Stimulated activated CD4-positive, alpha-beta T cell treated with anti-CD3 and anti-CD28 coated beads, Interleukin-1b, Interleukin-23, amount 100 ng/mL, for 1 hour (primary cell): ENCODE measurements at regions not wholly inside any gene's neighbourhood (a gene's known extent, or its start where the extent isn't known, plus 50 kb on each side); places are given as distances from the start of the nearest gene placed in this dataset.

Experiments
- DNase-seq, 2 donors: peaks; one replicate each; pipeline ENCODE4 v3.0.0-alpha.2; 2020; ENCODE audit warnings: low read depth in 2 of 2

DNA sequence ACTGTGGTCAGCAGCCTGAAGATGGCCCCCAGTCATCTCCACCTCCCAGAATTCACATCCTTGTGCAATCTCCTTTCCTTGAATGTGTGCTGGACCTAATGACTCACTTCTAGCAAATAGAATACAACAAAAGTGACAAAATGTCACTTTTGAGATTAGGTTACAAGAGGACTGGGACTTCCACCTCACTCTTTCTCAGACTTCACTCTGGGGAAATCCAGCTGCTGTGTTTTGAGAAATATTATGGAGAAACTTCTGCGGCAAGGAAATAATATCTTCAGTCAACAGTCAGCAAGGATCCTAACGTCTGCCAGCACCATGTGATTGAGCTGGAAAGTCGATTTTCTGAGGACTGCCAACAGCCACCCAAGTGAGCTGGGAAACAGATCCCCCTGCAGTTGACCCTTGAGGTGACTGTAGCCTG is 70.5 kb upstream of the GADD45A start:
- DNase-seq = no peak

DNA sequence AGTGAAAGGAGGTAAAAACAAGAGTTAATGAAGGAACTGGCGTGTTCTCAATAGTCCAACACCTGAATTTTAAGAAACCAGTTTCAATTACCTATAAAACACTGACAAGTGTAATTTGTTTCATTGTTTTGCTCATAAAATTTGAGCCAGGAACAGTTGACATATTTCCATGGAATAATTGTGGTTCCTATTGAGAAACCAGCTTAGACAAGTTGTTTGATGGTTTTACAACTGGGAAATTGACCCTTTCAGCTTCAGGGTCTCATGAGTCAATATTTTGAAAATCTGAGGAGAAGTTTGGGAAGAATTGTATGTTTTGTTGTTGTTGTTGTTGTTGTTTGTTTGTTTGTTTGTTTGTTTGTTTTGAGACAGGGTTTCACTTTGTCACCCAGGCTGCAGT is 69.1 kb upstream of the GADD45A start:
- no peak for DNase-seq

DNA sequence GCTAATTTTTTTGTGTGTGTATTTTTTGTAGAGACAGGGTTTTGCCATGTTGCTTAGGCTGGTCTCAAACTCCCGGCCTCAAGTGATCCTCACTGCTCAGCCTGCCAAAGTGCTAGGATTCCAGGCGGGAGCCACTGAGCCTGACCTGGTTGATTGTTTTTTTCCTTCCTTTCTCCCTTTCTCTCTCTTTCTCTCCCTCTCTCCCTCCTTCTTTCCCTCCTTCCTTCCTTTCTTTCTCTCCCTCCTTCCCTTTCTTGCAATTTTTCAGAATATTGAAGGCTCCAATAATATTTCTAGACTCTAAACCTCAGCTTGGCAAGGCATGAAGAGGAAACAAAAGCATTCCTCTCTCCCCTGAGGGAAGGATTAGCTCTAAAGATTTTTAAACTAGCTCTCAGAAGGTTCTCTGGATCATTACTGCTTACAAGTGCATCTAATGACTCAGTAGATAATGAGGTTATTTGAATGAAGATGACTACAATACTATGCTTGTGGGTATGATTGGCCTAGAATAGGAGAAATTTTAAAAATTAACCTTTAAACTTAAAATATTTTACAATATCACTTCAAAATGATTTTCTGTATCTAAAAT is 68.5 kb upstream of the GADD45A start:
- DNase-seq = no peak

DNA sequence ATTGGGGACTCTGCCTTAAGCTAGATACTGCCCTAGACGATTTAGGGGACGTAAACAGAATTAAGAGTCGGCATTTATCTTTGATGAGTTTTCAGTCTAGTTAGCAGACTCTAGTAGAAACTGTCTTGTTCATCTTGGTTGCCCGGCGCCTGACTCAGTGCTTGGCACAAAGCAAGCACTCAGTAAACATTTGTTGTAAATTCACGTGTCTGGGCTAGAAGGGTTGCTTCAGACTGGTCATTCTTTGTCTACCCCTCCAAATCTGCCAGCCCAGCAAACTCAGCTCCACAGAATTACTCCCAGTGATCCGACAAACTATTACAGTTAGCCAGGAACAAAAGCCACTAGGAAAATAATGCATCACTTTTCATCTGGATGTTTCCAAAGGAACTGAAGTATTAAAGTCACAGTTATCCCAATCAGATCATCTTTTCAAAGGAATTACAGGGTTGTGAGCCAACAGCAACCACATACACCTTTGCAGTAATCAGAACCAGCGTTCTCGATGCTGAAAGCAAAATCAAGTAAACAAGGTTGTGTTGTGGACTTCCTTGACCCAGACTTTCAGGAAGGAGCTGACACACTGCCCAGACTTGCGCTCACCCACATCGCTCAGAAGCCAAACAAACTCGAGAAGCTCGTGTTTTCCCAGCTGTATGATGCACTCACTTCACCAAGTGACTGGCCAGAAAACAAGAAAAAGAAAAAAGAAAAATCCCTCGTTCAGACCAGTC is 66.5 kb upstream of the GADD45A start:
- no peak for DNase-seq

DNA sequence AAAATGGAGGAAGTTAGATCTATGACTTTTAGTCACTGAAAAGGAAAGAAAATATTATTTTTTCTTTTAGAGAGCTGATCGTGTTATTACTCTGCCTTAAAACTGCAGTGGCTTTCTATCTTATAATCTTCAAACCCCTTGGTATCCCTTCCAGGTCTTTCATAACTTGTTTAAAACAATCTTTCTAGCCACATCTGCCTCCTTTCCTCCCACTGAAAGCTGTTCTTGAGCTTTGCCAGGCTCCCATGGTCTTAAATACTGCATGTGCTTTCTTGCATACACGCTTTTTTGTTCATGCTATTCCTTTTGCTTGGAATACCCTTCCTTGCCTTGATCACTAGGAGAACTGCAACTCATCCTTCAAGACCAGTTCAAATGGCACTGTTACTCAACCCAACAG is 65.9 kb upstream of the GADD45A start:
- no peak for DNase-seq

DNA sequence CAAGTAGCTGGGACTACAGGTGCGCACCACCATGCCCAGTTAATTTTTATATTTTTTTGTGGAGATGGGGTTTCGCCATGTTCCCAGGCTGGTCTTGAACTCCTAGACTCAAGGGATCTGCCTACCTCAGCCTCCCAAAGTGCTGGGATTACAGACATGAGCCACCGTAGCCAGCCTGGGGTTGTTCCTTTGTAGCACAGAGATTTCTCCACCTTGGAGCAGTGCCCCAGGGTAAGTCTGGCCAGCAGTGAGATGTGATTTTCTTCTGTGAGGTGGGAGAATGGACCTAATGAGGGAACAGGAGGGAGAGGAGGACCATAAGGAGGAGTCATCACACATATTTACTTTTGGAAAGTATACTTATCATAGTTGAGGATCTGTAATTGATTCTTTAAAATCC is 61.1 kb upstream of the GADD45A start:
- DNase-seq = no peak

DNA sequence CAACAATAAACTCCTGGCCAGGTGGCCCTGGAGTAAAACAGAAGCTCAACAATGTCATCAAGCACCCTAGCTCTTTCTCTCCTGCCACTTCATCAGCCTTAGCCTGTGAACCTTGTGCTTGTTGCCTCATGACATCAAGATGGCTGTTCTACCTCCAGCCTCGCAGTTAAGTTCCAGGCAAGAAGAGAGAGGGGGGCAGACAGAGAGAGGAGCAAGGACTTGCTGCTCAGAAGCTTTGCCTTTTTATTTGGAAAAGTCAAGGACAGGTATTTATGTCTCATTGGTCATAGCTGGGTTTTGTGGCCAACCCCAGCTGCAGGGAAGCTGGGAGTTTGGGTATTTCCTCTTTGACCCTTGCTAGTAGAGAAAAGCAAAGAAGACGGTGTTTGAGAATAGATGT is 60.3 kb upstream of the GADD45A start:
- no peak for DNase-seq

DNA sequence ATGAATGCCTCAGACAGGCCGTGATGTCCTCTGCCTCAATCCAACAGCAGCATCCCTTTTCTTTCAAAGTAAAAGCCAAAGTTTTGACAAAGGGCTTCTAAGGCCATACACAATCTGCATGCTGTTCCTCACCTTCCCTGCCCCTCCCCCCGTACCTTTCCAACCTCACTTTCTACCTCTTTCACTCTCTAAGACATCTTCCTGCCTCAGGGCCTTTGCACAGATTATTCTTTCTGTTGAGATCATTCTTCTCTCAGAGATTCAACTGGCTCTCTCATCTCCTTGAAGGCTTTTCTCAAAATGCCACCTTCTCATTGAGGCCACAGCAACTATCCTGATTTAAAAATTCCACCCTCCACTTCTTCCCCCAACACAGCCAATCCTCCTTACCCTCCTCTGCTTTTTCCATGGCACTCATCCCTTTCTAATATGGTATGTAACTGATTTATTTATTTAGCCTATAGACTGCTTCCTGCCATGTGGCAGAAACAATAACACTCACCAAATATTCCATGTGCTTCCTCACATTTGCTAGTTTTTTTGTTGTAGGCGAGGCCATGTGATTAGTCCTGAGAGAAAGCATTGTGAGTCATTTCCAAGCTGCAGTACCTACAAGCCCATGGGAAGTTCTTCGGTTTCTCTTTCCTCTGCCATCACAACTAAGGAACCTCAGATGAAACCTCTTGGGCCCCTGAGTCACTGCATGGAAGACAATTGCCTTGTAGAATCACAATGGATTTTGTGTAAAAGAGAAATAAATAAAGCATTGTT is 58.7 kb upstream of the GADD45A start:
- no peak for DNase-seq

DNA sequence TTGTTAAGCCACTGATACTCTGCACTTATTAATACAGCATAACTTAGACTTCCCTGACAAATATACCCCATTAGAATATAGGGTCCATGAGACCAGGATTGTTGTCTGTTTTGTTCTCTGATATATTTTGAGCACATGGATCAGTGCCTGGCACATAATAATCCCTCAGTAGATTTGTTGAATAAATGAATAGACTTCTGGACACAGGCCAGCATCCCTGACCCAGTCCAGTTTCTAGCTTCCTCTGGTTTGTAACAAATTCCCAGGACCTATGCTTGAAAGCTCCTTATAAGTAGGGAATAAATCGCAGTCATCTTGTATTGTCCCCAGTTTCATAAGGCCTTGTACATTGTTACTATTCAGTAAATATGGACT is 58.2 kb upstream of the GADD45A start:
- DNase-seq = no peak

DNA sequence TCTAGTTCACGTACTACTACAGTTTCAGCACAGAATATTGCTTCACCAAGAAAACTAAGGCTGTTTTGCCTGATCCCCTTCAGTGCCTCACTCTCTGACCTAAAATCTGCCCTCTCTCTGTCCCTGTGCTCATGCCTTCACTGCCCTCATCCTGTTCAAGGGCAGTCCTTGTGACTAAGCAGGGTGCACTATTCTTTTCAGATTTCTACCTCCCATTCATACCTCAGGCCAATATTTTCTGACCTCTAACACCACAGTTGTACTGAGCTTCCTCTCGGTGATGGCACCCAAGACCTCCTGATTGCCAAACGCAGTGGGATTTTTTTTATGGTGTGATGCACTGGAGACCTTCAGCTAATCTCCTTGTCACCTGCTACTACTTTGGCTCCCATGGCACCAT is 57.7 kb upstream of the GADD45A start:
- no peak for DNase-seq

DNA sequence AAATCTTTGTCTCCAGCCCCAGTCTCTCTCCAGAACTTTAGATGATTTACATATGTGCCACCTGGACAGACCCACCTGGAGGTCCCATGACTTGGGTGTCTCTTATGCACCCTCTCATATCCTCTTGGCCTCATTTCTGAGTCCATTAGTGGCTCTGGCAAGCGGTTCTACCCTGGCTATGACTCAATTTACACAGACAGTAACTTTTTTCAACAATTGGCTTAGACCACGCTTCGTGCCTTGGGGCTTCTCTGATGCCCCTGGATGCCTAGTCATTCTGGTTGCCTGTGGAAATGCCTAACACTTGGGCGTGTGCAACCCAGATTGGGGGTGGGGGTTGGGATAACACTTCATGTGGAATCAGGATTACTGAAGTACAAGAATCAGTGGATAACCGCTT is 57.1 kb upstream of the GADD45A start:
- DNase-seq = no peak

DNA sequence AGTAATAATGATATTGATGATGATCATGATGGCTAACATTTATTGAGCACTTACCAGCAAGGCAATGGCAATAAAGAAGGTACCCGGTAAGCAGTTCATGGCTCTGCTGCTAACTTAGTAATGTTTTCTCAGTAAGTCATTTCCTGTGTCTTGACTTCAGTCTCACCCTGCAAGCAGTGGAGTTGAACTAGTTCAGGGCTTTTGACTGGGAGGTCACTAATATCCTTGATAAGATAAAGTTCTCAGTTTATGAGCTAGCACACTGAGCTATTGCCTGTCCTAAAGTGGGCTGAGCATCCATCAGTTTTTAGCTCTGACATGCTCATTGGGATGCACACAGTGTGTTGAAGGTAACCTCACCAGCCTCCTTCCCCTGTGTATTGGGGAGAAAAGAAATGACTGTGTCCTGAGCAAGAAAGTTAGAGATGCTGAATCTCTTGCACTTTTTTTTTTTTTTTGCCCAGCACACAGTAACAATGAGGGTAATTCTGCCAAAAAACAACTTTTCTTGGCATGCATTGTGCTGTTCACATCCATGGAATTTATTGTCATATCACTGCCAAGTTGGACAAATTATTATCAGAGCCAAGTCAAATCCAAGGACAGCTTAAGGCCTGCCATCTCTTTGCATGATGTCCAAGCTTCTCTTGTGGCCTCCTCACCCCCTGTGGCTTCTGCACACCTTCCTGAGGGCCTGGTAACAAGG is 55.5 kb upstream of the GADD45A start:
- DNase-seq = no peak

DNA sequence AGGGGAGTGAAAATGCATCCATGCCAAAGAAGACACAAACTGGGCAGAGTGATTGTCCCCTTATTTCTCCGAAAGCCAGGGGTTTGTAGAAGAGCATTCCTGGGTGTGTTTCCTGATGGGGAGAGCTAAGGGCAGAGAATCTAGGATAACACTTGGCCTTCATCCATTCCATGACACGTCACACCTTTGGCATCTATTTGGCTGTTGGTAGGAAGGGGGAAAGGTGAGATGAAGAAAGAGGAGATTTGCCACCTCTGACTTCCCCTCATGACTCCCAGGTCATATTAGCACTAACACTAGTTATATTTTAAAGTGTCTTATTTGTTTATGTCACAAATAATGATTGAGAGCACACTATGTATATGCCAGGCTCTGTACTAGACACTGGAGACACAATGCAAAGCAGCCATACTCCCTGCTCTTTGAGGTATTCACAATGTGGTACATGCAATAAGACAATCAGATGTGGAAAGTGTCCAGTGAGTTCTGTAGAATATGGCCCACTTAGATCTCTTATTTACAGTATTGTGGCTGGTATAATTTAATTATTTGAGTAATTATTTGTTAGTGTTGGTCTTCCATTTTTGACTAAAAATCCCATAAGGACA is 54.5 kb upstream of the GADD45A start:
- DNase-seq = no peak

DNA sequence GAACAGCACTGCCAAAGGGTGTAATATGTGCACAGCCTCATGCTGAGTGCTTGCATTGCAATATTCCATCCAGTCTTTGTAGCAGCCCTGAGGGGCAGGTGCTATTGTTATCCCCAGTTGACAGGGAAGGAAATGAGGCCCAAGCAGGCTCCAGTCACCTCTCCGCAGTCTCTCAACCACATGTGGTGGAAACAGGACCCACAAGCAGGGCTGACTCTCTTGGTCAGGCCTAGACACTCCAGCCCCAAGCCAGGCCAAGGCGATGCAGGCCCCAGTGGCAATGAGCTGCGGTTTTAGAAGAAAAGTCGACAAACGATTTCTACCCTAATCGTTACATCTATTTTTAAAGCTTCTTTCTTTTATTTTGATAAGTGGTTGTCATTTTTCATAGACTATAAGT is 52.6 kb upstream of the GADD45A start:
- no peak for DNase-seq

DNA sequence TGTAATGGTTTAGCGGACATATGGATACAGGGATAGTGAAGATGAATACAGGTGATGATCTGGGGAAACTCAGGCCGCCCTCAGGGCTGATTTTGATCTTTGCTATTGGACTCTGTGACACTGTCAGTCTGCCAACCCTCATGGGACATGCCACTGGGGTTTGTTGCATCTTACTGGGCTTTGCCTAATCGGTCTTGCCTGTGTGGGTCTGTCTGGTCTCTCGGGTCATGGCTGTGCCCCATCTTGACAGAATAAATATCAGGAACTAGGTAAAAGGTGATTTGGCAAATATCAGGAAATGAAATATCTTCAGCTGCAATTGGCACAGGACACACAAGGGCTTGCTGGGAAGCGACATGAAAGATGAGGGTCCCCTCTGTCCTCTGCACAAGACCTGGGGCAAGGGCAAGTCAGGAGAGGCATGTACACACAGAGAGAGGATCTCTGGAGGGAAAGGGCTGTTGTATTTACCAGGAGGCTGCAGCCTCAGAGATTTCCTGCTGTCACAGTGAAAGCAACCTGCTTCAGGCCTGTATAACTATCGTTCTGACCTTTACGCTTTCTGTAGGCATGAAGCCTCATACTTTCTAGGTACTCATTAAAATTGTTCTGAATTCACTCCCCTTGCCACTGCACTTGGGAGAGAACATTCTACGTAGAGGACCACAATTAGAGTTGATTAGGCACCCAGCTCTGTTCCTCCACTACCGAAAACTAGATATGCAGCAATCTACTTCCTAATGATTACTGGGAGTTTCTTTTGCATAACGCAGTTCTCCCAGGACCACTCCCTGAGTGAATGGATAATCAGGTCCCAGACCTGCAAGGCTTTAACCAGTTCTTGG is 52.0 kb upstream of the GADD45A start:
- no peak for DNase-seq

DNA sequence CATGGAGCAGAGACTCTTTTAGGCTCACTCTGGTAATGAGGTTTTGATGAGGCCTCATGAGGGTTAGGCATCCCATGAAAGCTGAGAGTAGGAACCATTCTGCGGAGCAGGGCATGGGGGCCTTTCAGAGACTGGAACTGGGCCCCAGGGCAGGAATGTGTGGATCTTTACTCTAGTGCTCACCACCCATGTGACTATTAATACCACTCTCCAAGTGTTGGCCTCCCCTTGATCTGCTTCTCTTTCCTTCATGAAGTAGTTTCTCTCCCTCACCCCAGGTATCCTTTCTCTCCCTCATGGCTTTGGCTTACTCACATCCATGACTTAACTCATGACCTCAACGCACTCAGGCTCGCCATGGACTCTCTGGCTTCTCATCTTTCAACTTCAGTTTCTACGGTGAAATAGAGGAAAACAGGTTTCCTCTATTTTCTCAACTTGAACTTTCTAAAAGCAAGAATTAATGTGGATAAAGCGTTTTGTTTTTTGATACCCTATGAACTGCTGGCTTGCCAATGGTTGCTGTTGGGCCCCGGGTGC is 50.5 kb upstream of the GADD45A start:
- DNase-seq = no peak

DNA sequence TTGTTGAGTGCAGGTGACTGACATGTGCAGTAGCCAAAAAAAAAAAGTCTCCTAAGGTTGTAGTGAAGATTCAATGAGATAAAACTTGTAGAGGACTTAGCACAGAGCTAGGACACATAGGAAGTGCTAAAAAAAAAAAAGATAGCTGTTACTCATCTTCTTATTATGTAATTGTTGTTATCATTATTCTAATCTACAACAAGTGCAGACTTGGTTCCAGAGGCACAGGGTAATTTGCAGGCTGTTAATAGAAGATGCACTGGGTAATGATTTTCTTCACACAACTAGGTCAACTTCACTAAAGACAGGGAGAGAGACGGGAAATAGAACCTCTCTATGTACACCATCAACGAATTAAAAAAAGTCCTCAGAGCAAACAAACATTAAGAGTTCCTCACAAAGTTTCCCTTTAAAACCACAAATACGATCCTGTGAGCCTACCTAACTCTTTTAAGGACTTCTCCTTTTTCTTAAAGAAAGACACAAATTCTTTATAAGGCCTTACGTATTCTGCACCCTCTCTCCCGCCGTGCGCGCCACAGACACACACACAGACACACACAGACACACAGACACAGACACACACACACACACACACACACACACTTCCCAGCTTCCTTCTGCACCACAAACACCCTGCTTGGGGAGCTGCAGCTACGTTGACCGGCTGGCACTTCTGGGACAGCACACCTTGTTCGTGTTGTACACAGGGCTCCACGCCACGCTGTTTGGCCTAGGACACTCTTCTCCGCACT is 49.8 kb upstream of the GADD45A start:
- DNase-seq = no peak
